ENCODE measurements at regions not wholly inside any gene's neighbourhood (a gene's known extent, or its start where the extent isn't known, plus 50 kb on each side); places are given as distances from the start of the nearest gene placed in this dataset.

- peak; percentile 67 for DNase-seq (ENCODE audit: low read depth)
- peak overlapping the region; percentile 44 for H3K4me3 ChIP-seq (ENCODE audit: low read depth, low read length)
- no peak for TF ChIP-seq CTCF (IDR thresholded peaks at IDR 0.05; ENCODE audit: low read depth, low read length, missing control alignments)
Measured at GRCh38 chr17:51372345-51373004, 112.1 kb downstream of the UTP18 start.

GRCh38 chr17:51373489-51374152 is 113.3 kb downstream of the UTP18 start:
- no peak for DNase-seq (ENCODE audit: low read depth)
- no peak for TF ChIP-seq CTCF (IDR thresholded peaks at IDR 0.05; ENCODE audit: low read depth, low read length, missing control alignments)

GRCh38 chr17:51374209-51374608 is 113.9 kb downstream of the UTP18 start:
- H3K4me3 ChIP-seq (ENCODE audit: low read depth, low read length) = no peak overlapping the region
- DNase-seq (ENCODE audit: low read depth) = no peak
- TF ChIP-seq CTCF (IDR thresholded peaks at IDR 0.05; ENCODE audit: low read depth, low read length, missing control alignments) = no peak

More at GRCh38 chr17:51373489-51374152, 113.3 kb downstream of the UTP18 start:
- H3K4me3 ChIP-seq (ENCODE audit: low read depth, low read length) = no peak overlapping the region

GRCh38 chr17:51375771-51376170 is 115.4 kb downstream of the UTP18 start:
- no peak for DNase-seq (ENCODE audit: low read depth)
- H3K4me3 ChIP-seq (ENCODE audit: low read depth, low read length) = no peak overlapping the region
- no peak for TF ChIP-seq CTCF (IDR thresholded peaks at IDR 0.05; ENCODE audit: low read depth, low read length, missing control alignments)

GRCh38 chr17:51376739-51377138 is 116.4 kb downstream of the UTP18 start:
- no peak for DNase-seq (ENCODE audit: low read depth)
- TF ChIP-seq CTCF (IDR thresholded peaks at IDR 0.05; ENCODE audit: low read depth, low read length, missing control alignments) = no peak
- H3K4me3 ChIP-seq (ENCODE audit: low read depth, low read length) = no peak overlapping the region

- TF ChIP-seq CTCF (IDR thresholded peaks at IDR 0.05; ENCODE audit: low read depth, low read length, missing control alignments) = no peak
- no peak overlapping the region for H3K4me3 ChIP-seq (ENCODE audit: low read depth, low read length)
- no peak for DNase-seq (ENCODE audit: low read depth)
Measured at GRCh38 chr17:51381262-51381661, 120.9 kb downstream of the UTP18 start.

- H3K4me3 ChIP-seq (ENCODE audit: low read depth, low read length) = no peak overlapping the region
- TF ChIP-seq CTCF (IDR thresholded peaks at IDR 0.05; ENCODE audit: low read depth, low read length, missing control alignments) = no peak
- no peak for DNase-seq (ENCODE audit: low read depth)
Measured at GRCh38 chr17:51385208-51385607, 124.9 kb downstream of the UTP18 start.

Data from GM12864 (cell line).